ENCODE measurements at regions not wholly inside any gene's neighbourhood (a gene's known extent, or its start where the extent isn't known, plus 50 kb on each side); places are given as distances from the start of the nearest gene placed in this dataset.
"Not testable (repeated sequence)": the region's sequence is repeated elsewhere in the genome, so short reads cannot be mapped to it uniquely, and the experiment has no call there.

- DNase-seq (ENCODE audit: low read depth), result no peak
Observed at GRCh38 chr11:86861810-86862209, 61.5 kb downstream of the PRSS23 start.

- DNase-seq (ENCODE audit: low read depth), result no peak
Observed at GRCh38 chr11:86863476-86863875, 63.1 kb downstream of the PRSS23 start.

- no peak for DNase-seq (ENCODE audit: low read depth)
Observed at GRCh38 chr11:86865436-86865835, 65.1 kb downstream of the PRSS23 start.

- no peak for DNase-seq (ENCODE audit: low read depth)
Observed at GRCh38 chr11:86869531-86869930, 69.2 kb downstream of the PRSS23 start.

GRCh38 chr11:86869966-86870570 is 69.7 kb downstream of the PRSS23 start:
- peak; percentile 46 for DNase-seq (ENCODE audit: low read depth)

- no peak for DNase-seq (ENCODE audit: low read depth)
Observed at GRCh38 chr11:86873573-86874083, 73.3 kb downstream of the PRSS23 start.

- DNase-seq (ENCODE audit: low read depth), result no peak
Observed at GRCh38 chr11:86874304-86875056, 74.1 kb downstream of the PRSS23 start.

- DNase-seq (ENCODE audit: low read depth), result no peak
Observed at GRCh38 chr11:86876716-86877234, 76.4 kb downstream of the PRSS23 start.

GRCh38 chr11:86877503-86877902 is 77.2 kb downstream of the PRSS23 start:
- no peak for DNase-seq (ENCODE audit: low read depth)

- not testable (repeated sequence) for DNase-seq (ENCODE audit: low read depth)
Observed at GRCh38 chr11:86879241-86879640, 76.0 kb downstream of the FZD4 start.

GRCh38 chr11:86885311-86885710 is 69.9 kb downstream of the FZD4 start:
- no peak for DNase-seq (ENCODE audit: low read depth)

GRCh38 chr11:86888164-86889000 is 66.8 kb downstream of the FZD4 start:
- DNase-seq (ENCODE audit: low read depth), result peak; percentile 35

GRCh38 chr11:86889001-86889341 is 66.2 kb downstream of the FZD4 start:
- no peak for DNase-seq (ENCODE audit: low read depth)

- DNase-seq (ENCODE audit: low read depth), result no peak
Observed at GRCh38 chr11:86891036-86891435, 64.2 kb downstream of the FZD4 start.

GRCh38 chr11:86893235-86893634 is 62.0 kb downstream of the FZD4 start:
- no peak for DNase-seq (ENCODE audit: low read depth)

All from fibroblast of the conjunctiva (primary cell).